GM23338 (cell line): ENCODE measurements at regions not wholly inside any gene's neighbourhood (a gene's known extent, or its start where the extent isn't known, plus 50 kb on each side); places are given as distances from the start of the nearest gene placed in this dataset.

Source experiments
- ATAC-seq: fragments of 200-7000 bp; cut with Tn5 transposase; 3 replicates; pipeline ENCODE4 v1.9.1; 2020
- DNase-seq: peaks from one replicate; pipeline ENCODE4 v3.0.0-alpha.2; 2015; ENCODE audit warnings: low spot score
- H2AFZ ChIP-seq: fragments of 200-600 bp; sonication (generic); 2 replicates; pipeline ENCODE4 v1.8.0; 2016; ENCODE audit warnings: antibody characterized with exemption, mild to moderate bottlenecking, moderate library complexity
- H3F3A ChIP-seq: fragments of 200-600 bp; sonication (generic); replicated peaks from 2 replicates; pipeline ENCODE4 v1.8.0; 2017; ENCODE audit warnings: antibody characterized with exemption, mixed run types, low read depth
- H3K27ac ChIP-seq: fragments of 200-600 bp; sonication (generic); 2 replicates; pipeline ENCODE4 v1.6.1; 2016; ENCODE audit warnings: low read depth
- H3K27me3 ChIP-seq: fragments of 200-600 bp; sonication (generic); 2 replicates; pipeline ENCODE4 v1.8.0; 2016; ENCODE audit warnings: mild to moderate bottlenecking, mixed run types, moderate library complexity; ENCODE audit not compliant: insufficient read depth
- H3K36me3 ChIP-seq: fragments of 200-600 bp; sonication (generic); 2 replicates; pipeline ENCODE4 v1.8.0; 2016; ENCODE audit warnings: mild to moderate bottlenecking; ENCODE audit not compliant: insufficient read depth
- H3K4me1 ChIP-seq: fragments of 200-600 bp; sonication (generic); 2 replicates; pipeline ENCODE4 v1.8.0; 2016; ENCODE audit warnings: mild to moderate bottlenecking, moderate library complexity; ENCODE audit not compliant: insufficient read depth
- H3K4me2 ChIP-seq: fragments of 200-600 bp; sonication (generic); 2 replicates; pipeline ENCODE4 v1.7.1; 2017; ENCODE audit warnings: mixed run types
- H3K4me3 ChIP-seq: fragments of 200-600 bp; sonication (generic); 2 replicates; pipeline ENCODE4 v1.6.1; 2016; ENCODE audit warnings: mixed run types
- H3K79me2 ChIP-seq: fragments of 200-600 bp; sonication (generic); replicated peaks from 2 replicates; pipeline ENCODE4 v1.8.0; 2017; ENCODE audit warnings: mild to moderate bottlenecking; ENCODE audit not compliant: insufficient read depth
- H3K9me2 ChIP-seq: fragments of 200-600 bp; sonication (generic); 2 replicates; pipeline ENCODE4 v1.8.0; 2017; ENCODE audit not compliant: insufficient read depth
- H4K20me1 ChIP-seq: fragments of 200-600 bp; sonication (generic); replicated peaks from 2 replicates; pipeline ENCODE4 v1.8.0; 2017; ENCODE audit warnings: mild to moderate bottlenecking; ENCODE audit not compliant: insufficient read depth
- H3K27ac Mint-ChIP-seq: 2 replicates; pipeline ENCODE4 v1.8.0; 2020; ENCODE audit warnings: inconsistent platforms, mild to moderate bottlenecking, moderate library complexity, mixed read lengths
- H3K27me3 Mint-ChIP-seq: 3 replicates; pipeline ENCODE4 v1.8.0; 2022; ENCODE audit warnings: low read depth, mild to moderate bottlenecking, moderate library complexity, mixed read lengths, inconsistent platforms; ENCODE audit not compliant: insufficient read depth, poor library complexity
- H3K36me3 Mint-ChIP-seq: 3 replicates; pipeline ENCODE4 v1.8.0; 2021; ENCODE audit warnings: low read depth, mild to moderate bottlenecking, inconsistent platforms, moderate library complexity, mixed read lengths
- H3K4me1 Mint-ChIP-seq: 3 replicates; pipeline ENCODE4 v1.8.0; 2020; ENCODE audit warnings: mild to moderate bottlenecking, inconsistent platforms, mixed read lengths
- H3K4me3 Mint-ChIP-seq: 3 replicates; pipeline ENCODE4 v1.8.0; 2021; ENCODE audit warnings: moderate library complexity, mild to moderate bottlenecking, inconsistent platforms, mixed read lengths
- H3K9me3 Mint-ChIP-seq: 3 replicates; pipeline ENCODE4 v1.8.0; 2020; ENCODE audit warnings: moderate library complexity, mild to moderate bottlenecking, inconsistent platforms, mixed read lengths
- CREB1 ChIP-seq: fragments of 250-450 bp; sonication (Bioruptor Pico); IDR thresholded peaks from 2 replicates; pipeline ENCODE4 v1.5.0; 2020; ENCODE audit warnings: low read depth, mild to moderate bottlenecking, moderate library complexity
- CTCF ChIP-seq, 2 experiments: fragments of 200-600 bp in 1 of 2; sonication (generic) in 1 of 2; conservative IDR thresholded peaks; 2 replicates each; pipeline versions ENCODE4 v1.5.1 to v1.6.1; 2016 to 2017; ENCODE audit warnings: antibody characterized with exemption in 2 of 2, low read depth in 2 of 2, mild to moderate bottlenecking in 2 of 2, moderate library complexity in 1 of 2
- ETS1 ChIP-seq: IDR thresholded peaks from 2 replicates; pipeline ENCODE4 v1.6.1; 2016; ENCODE audit warnings: antibody characterized with exemption
- EZH2 ChIP-seq: fragments of 200-600 bp; sonication (generic); IDR thresholded peaks from one replicate; pipeline ENCODE4 v1.8.0; 2017; ENCODE audit warnings: antibody characterized with exemption, mild to moderate bottlenecking, low read depth; ENCODE audit not compliant: unreplicated experiment
- EZH2phosphoT487 ChIP-seq: fragments of 200-600 bp; sonication (generic); IDR thresholded peaks from one replicate; pipeline ENCODE4 v1.8.1; 2018; ENCODE audit warnings: antibody characterized with exemption; ENCODE audit not compliant: unreplicated experiment
- JUNB ChIP-seq: IDR thresholded peaks from one replicate; pipeline ENCODE4 v1.6.1; 2016; ENCODE audit warnings: antibody characterized with exemption; ENCODE audit not compliant: unreplicated experiment
- NANOG ChIP-seq: IDR thresholded peaks from 2 replicates; pipeline ENCODE4 v1.6.1; 2016; ENCODE audit warnings: antibody characterized with exemption, borderline replicate concordance
- POLR2AphosphoS5 ChIP-seq: IDR thresholded peaks from 2 replicates; pipeline ENCODE4 v1.6.1; 2016; ENCODE audit warnings: antibody characterized with exemption, low read depth
- REST ChIP-seq: IDR thresholded peaks from one replicate; pipeline ENCODE4 v1.6.1; 2018; ENCODE audit warnings: antibody characterized with exemption; ENCODE audit not compliant: unreplicated experiment
- STAT1 ChIP-seq: IDR thresholded peaks from one replicate; pipeline ENCODE4 v1.6.1; 2016; ENCODE audit warnings: antibody characterized with exemption; ENCODE audit not compliant: unreplicated experiment
- ZNF114 ChIP-seq: fragments of 250-450 bp; sonication (Bioruptor Pico); IDR thresholded peaks from 2 replicates; pipeline ENCODE4 v1.5.0; 2020; ENCODE audit warnings: mild to moderate bottlenecking, moderate library complexity
- ZNF331 ChIP-seq: fragments of 250-450 bp; sonication (Bioruptor Pico); IDR thresholded peaks from 2 replicates; pipeline ENCODE4 v1.5.0; 2020; ENCODE audit warnings: low read depth, mild to moderate bottlenecking, moderate library complexity
- ZNF462 ChIP-seq: fragments of 250-450 bp; sonication (Bioruptor Pico); IDR thresholded peaks from 2 replicates; pipeline ENCODE4 v1.5.0; 2020; ENCODE audit warnings: mild to moderate bottlenecking, moderate library complexity

GRCh38 chr10:78215645-78216044, 182.0 kb downstream of the RPS24 start:
- Mint-ChIP-seq H3K4me3 (no peak overlapping the region), H3K9me3 (no peaks in the 10 kb centered on the region), H3K27ac (no peak overlapping the region), H3K4me1 (peaks cover 2% of the 10 kb centered on the region; the same call in 2 of the 3 replicates), H3K27me3 (peaks cover 6% of the 10 kb centered on the region), H3K36me3 (no peaks in the 10 kb centered on the region)
- no peak overlapping the region for H3K4me2 ChIP-seq
- H3K4me1 ChIP-seq = no peaks in the 10 kb centered on the region
- no peaks in the 10 kb centered on the region for H3K36me3 ChIP-seq
- H4K20me1 ChIP-seq = no peaks in the 10 kb centered on the region
- H3K4me3 ChIP-seq = no peak overlapping the region
- ATAC-seq (no peak), DNase-seq (no peak)
- H3K27ac ChIP-seq = no peak overlapping the region
- H3K9me2 ChIP-seq = no peaks in the 10 kb centered on the region
- H3K79me2 ChIP-seq = no peaks in the 10 kb centered on the region
- H3K27me3 ChIP-seq = no peaks in the 10 kb centered on the region
- no peaks in the 10 kb centered on the region for H3F3A ChIP-seq
- TF ChIP-seq STAT1 = no peak
- TF ChIP-seq JUNB = no peak
- no peak for TF ChIP-seq ZNF114
- no peak for TF ChIP-seq EZH2phosphoT487
- TF ChIP-seq ZNF331 (CRISPR knock-in tag) = no peak
- TF ChIP-seq CREB1 (CRISPR knock-in tag) = no peak
- TF ChIP-seq NANOG = no peak
- TF ChIP-seq EZH2 = no peak
- no peak for TF ChIP-seq ZNF462
- TF ChIP-seq CTCF (conservative IDR thresholded peaks at IDR 0.05; ENCODE audit: low read depth in 2 of 2) = no peak
- no peak for TF ChIP-seq REST
- TF ChIP-seq POLR2AphosphoS5 = no peak
- TF ChIP-seq ETS1 = no peak
- no peak overlapping the region for H2AFZ ChIP-seq
